GM23338 (cell line): ENCODE measurements at regions not wholly inside any gene's neighbourhood (a gene's known extent, or its start where the extent isn't known, plus 50 kb on each side); places are given as distances from the start of the nearest gene placed in this dataset.

Source experiments
- ATAC-seq: fragments of 200-7000 bp; cut with Tn5 transposase; 3 replicates; pipeline ENCODE4 v1.9.1; 2020
- DNase-seq: peaks from one replicate; pipeline ENCODE4 v3.0.0-alpha.2; 2015; ENCODE audit warnings: low spot score
- H2AFZ ChIP-seq: fragments of 200-600 bp; sonication (generic); 2 replicates; pipeline ENCODE4 v1.8.0; 2016; ENCODE audit warnings: antibody characterized with exemption, mild to moderate bottlenecking, moderate library complexity
- H3F3A ChIP-seq: fragments of 200-600 bp; sonication (generic); replicated peaks from 2 replicates; pipeline ENCODE4 v1.8.0; 2017; ENCODE audit warnings: antibody characterized with exemption, mixed run types, low read depth
- H3K27ac ChIP-seq: fragments of 200-600 bp; sonication (generic); 2 replicates; pipeline ENCODE4 v1.6.1; 2016; ENCODE audit warnings: low read depth
- H3K27me3 ChIP-seq: fragments of 200-600 bp; sonication (generic); 2 replicates; pipeline ENCODE4 v1.8.0; 2016; ENCODE audit warnings: mild to moderate bottlenecking, mixed run types, moderate library complexity; ENCODE audit not compliant: insufficient read depth
- H3K36me3 ChIP-seq: fragments of 200-600 bp; sonication (generic); 2 replicates; pipeline ENCODE4 v1.8.0; 2016; ENCODE audit warnings: mild to moderate bottlenecking; ENCODE audit not compliant: insufficient read depth
- H3K4me1 ChIP-seq: fragments of 200-600 bp; sonication (generic); 2 replicates; pipeline ENCODE4 v1.8.0; 2016; ENCODE audit warnings: mild to moderate bottlenecking, moderate library complexity; ENCODE audit not compliant: insufficient read depth
- H3K4me2 ChIP-seq: fragments of 200-600 bp; sonication (generic); 2 replicates; pipeline ENCODE4 v1.7.1; 2017; ENCODE audit warnings: mixed run types
- H3K4me3 ChIP-seq: fragments of 200-600 bp; sonication (generic); 2 replicates; pipeline ENCODE4 v1.6.1; 2016; ENCODE audit warnings: mixed run types
- H3K79me2 ChIP-seq: fragments of 200-600 bp; sonication (generic); replicated peaks from 2 replicates; pipeline ENCODE4 v1.8.0; 2017; ENCODE audit warnings: mild to moderate bottlenecking; ENCODE audit not compliant: insufficient read depth
- H3K9me2 ChIP-seq: fragments of 200-600 bp; sonication (generic); 2 replicates; pipeline ENCODE4 v1.8.0; 2017; ENCODE audit not compliant: insufficient read depth
- H4K20me1 ChIP-seq: fragments of 200-600 bp; sonication (generic); replicated peaks from 2 replicates; pipeline ENCODE4 v1.8.0; 2017; ENCODE audit warnings: mild to moderate bottlenecking; ENCODE audit not compliant: insufficient read depth
- H3K27ac Mint-ChIP-seq: 2 replicates; pipeline ENCODE4 v1.8.0; 2020; ENCODE audit warnings: inconsistent platforms, mild to moderate bottlenecking, moderate library complexity, mixed read lengths
- H3K27me3 Mint-ChIP-seq: 3 replicates; pipeline ENCODE4 v1.8.0; 2022; ENCODE audit warnings: low read depth, mild to moderate bottlenecking, moderate library complexity, mixed read lengths, inconsistent platforms; ENCODE audit not compliant: insufficient read depth, poor library complexity
- H3K36me3 Mint-ChIP-seq: 3 replicates; pipeline ENCODE4 v1.8.0; 2021; ENCODE audit warnings: low read depth, mild to moderate bottlenecking, inconsistent platforms, moderate library complexity, mixed read lengths
- H3K4me1 Mint-ChIP-seq: 3 replicates; pipeline ENCODE4 v1.8.0; 2020; ENCODE audit warnings: mild to moderate bottlenecking, inconsistent platforms, mixed read lengths
- H3K4me3 Mint-ChIP-seq: 3 replicates; pipeline ENCODE4 v1.8.0; 2021; ENCODE audit warnings: moderate library complexity, mild to moderate bottlenecking, inconsistent platforms, mixed read lengths
- H3K9me3 Mint-ChIP-seq: 3 replicates; pipeline ENCODE4 v1.8.0; 2020; ENCODE audit warnings: moderate library complexity, mild to moderate bottlenecking, inconsistent platforms, mixed read lengths
- CREB1 ChIP-seq: fragments of 250-450 bp; sonication (Bioruptor Pico); IDR thresholded peaks from 2 replicates; pipeline ENCODE4 v1.5.0; 2020; ENCODE audit warnings: low read depth, mild to moderate bottlenecking, moderate library complexity
- CTCF ChIP-seq, 2 experiments: fragments of 200-600 bp in 1 of 2; sonication (generic) in 1 of 2; conservative IDR thresholded peaks; 2 replicates each; pipeline versions ENCODE4 v1.5.1 to v1.6.1; 2016 to 2017; ENCODE audit warnings: antibody characterized with exemption in 2 of 2, low read depth in 2 of 2, mild to moderate bottlenecking in 2 of 2, moderate library complexity in 1 of 2
- EZH2 ChIP-seq: fragments of 200-600 bp; sonication (generic); IDR thresholded peaks from one replicate; pipeline ENCODE4 v1.8.0; 2017; ENCODE audit warnings: antibody characterized with exemption, mild to moderate bottlenecking, low read depth; ENCODE audit not compliant: unreplicated experiment
- NANOG ChIP-seq: IDR thresholded peaks from 2 replicates; pipeline ENCODE4 v1.6.1; 2016; ENCODE audit warnings: antibody characterized with exemption, borderline replicate concordance
- ZNF114 ChIP-seq: fragments of 250-450 bp; sonication (Bioruptor Pico); IDR thresholded peaks from 2 replicates; pipeline ENCODE4 v1.5.0; 2020; ENCODE audit warnings: mild to moderate bottlenecking, moderate library complexity
- ZNF331 ChIP-seq: fragments of 250-450 bp; sonication (Bioruptor Pico); IDR thresholded peaks from 2 replicates; pipeline ENCODE4 v1.5.0; 2020; ENCODE audit warnings: low read depth, mild to moderate bottlenecking, moderate library complexity
- ZNF462 ChIP-seq: fragments of 250-450 bp; sonication (Bioruptor Pico); IDR thresholded peaks from 2 replicates; pipeline ENCODE4 v1.5.0; 2020; ENCODE audit warnings: mild to moderate bottlenecking, moderate library complexity

GRCh38 chr4:147060151-147060931, 114.7 kb upstream of the TTC29 start (continued):
- TF ChIP-seq ZNF462, result no peak
- TF ChIP-seq EZH2, result no peak
- no peak for TF ChIP-seq CTCF (conservative IDR thresholded peaks at IDR 0.05; ENCODE audit: low read depth in 2 of 2)
- no peak for TF ChIP-seq NANOG

GRCh38 chr4:147064856-147065255, 119.2 kb upstream of the TTC29 start:
- H2AFZ ChIP-seq, result 0 out of 2 replicates have a peak overlapping the region, but pooled peaks have one; percentile 21
- no peaks in the 10 kb centered on the region for H3K9me2 ChIP-seq
- no peaks in the 10 kb centered on the region for H3K27me3 ChIP-seq
- H3F3A ChIP-seq, result no peaks in the 10 kb centered on the region
- no peak overlapping the region for H3K4me2 ChIP-seq
- no peak overlapping the region for H3K4me3 ChIP-seq
- no peaks in the 10 kb centered on the region for H3K79me2 ChIP-seq
- H3K36me3 Mint-ChIP-seq, result no peaks in the 10 kb centered on the region
- H3K9me3 Mint-ChIP-seq, result no peaks in the 10 kb centered on the region
- no peak overlapping the region for H3K27ac ChIP-seq
- H3K27ac Mint-ChIP-seq, result no peak overlapping the region
- H3K27me3 Mint-ChIP-seq, result peaks cover 1% of the 10 kb centered on the region
- H3K4me1 Mint-ChIP-seq, result peaks cover 12% of the 10 kb centered on the region
- TF ChIP-seq EZH2 (no peak), ZNF462 (no peak), CREB1 (CRISPR knock-in tag) (no peak), ZNF114 (CRISPR knock-in tag) (no peak), ZNF331 (CRISPR knock-in tag) (no peak)
- no peak for DNase-seq
- ATAC-seq, result no peak
- H4K20me1 ChIP-seq, result no peaks in the 10 kb centered on the region
- no peaks in the 10 kb centered on the region for H3K36me3 ChIP-seq
- H3K4me3 Mint-ChIP-seq, result no peak overlapping the region
- H3K4me1 ChIP-seq, result peaks cover 13% of the 10 kb centered on the region; the same call in 1 of the 2 replicates
